GM10248 (cell line): ENCODE measurements at regions not wholly inside any gene's neighbourhood (a gene's known extent, or its start where the extent isn't known, plus 50 kb on each side); places are given as distances from the start of the nearest gene placed in this dataset.
"Not testable (repeated sequence)": the region's sequence is repeated elsewhere in the genome, so short reads cannot be mapped to it uniquely, and the experiment has no call there.

Experiments
- CTCF ChIA-PET: fragments of 300-600 bp; sonication (Branson Sonifier 250); formaldehyde crosslinking; extraction: SDS; loops from one replicate; lab custom pipeline; 2021; ENCODE audit warnings: antibody characterized with exemption; lab: Yijun Ruan, JAX
- POLR2A ChIA-PET: fragments of 350-650 bp; sonication (Branson Sonifier 250); formaldehyde crosslinking; extraction: SDS; loops from one replicate; lab custom pipeline; 2020; ENCODE audit warnings: antibody characterized with exemption; lab: Yijun Ruan, JAX
- DNase-seq: peaks from one replicate; pipeline ENCODE4 v3.0.0; 2012; ENCODE audit errors: extremely low spot score
- CTCF ChIP-seq: IDR thresholded peaks from 2 replicates; pipeline ENCODE4 v1.5.1; 2012; ENCODE audit warnings: mild to moderate bottlenecking, low read depth; ENCODE audit errors: extremely low read depth, missing control alignments, control extremely low read depth

DNA sequence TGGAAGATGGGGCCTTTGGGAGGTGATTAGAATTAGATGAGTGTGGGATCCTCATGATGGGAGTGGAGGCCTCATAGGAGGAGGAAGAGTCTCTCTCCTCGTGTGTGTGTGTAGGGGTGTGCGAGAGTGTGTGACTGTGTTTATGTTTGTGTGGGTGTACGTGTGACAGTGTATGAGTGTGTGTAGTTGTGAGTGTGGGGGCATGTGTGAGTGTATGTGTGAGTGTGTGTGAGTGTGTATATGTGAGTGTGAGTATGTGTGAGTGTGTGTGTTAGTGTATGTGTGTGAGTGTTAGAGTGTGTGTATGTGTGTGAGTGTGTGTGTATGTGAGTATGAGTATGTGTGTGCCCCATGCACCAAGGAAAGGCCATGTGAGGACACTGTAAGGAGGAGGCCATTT, 68.2 kb upstream of the SMIM15 start:
- POLR2A ChIA-PET, result no interaction called here
- CTCF ChIA-PET, result interaction anchor here (1.5 kb wide), 1 partner anchor 14 kb away, joined by 3 read pairs; no protein-coding TSS in a partner anchor
- no peak for DNase-seq
- no peak for TF ChIP-seq CTCF

- DNase-seq, result no peak
- no peak for TF ChIP-seq CTCF
- POLR2A ChIA-PET, result no interaction called here
- CTCF ChIA-PET, result interaction anchor here (1.5 kb wide), 1 partner anchor 15 kb away, joined by 3 read pairs; no protein-coding TSS in a partner anchor
Observed at GRCh38 chr5:61231813-61232212, 69.5 kb upstream of the SMIM15 start.

DNA sequence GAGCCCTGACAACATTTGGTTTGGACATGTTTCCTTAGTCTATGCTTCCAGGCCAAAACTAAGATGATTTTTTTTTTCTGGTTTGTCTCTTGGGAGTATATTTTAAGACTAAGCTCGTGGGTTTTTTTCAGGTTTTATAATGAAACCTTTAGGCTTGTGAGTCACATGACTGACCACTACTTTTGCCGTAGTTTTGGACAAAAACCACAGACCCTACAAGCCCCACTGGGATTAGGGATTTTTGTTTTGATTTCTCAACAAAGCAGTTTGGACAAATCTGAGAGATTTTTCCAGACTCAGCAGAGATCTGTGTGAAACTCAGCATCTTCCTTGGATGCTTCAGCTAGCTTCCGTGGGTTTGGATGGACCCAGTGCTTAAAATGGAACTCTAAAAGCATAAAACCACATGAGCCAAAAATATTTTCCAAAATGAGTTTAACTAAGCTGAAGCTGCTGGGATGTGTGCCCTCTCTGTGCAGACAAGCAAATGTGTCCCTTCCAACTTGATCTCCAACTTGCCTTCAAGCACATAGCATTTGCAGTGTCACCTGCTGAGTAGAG, 70.3 kb upstream of the SMIM15 start:
- CTCF ChIA-PET, result no interaction called here
- POLR2A ChIA-PET, result no interaction called here
- no peak for DNase-seq
- no peak for TF ChIP-seq CTCF

DNA sequence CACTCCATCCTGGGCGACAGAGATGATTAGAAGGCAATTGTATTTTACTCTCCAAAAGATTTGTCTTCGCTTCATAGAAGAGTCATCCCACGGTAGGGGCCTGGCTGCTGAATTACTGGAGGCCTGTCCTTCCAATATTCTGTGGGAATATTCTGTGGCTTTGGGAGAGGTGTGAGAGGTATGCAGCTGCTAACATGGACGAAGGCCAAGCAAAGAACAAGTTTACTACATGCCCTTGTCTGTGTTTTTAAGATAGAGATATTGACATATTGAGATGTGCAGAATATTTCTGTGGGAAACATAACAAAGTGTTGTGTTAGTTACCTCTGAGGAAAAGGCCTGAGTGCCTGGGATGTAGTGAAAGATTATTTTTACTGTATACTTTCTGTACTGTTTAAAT, 71.8 kb upstream of the SMIM15 start:
- ChIA-PET CTCF (no interaction called here), POLR2A (no interaction called here)
- TF ChIP-seq CTCF, result no peak

DNA sequence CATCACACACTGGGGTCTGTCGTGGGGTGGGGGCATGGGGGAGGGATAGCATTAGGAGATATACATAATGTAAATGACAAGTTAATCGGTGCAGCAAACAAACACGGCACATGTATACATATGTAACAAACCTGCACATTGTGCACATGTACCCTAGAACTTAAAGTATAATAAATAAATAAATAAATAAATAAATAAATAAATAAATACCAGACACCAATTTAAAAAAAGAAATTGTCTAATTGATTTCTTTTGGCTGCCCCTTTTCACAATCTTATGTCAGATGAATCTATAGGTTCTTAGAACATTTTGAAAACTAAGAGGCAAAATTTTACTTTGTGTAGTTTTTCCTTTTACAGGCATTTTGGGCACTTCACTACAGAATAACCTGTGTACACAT, 74.4 kb upstream of the SMIM15 start:
- POLR2A ChIA-PET, CTCF ChIA-PET, DNase-seq: not testable (repeated sequence)

More for the DNA sequence above, 71.8 kb upstream of the SMIM15 start:
- DNase-seq, result no peak

DNA sequence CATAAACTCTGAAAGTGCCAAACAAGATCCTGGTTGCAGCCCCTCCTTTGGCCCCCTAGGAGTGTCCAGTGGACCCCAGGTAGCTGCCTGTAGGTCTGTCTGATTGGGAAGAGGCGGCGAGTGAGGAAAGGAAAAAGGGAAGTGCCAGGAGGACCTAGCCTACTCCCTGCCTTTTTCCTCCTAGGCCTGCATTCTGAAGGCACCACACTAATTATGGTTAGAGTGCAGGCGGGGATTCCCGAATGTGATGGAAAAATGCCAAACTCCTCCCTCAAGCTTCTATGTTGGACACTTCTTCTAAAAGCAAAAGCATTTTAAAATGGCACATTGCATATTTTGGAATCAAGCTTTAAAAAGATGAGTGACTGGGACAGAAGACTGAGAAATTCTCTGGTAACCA, 83.2 kb upstream of the SMIM15 start:
- no peak for TF ChIP-seq CTCF
- CTCF ChIA-PET, result interaction anchor here (1.1 to 1.2 kb wide), 2 partner anchors 8 to 58 kb away, joined by 4 read pairs; no protein-coding TSS in a partner anchor
- DNase-seq, result no peak
- POLR2A ChIA-PET, result no interaction called here

DNA sequence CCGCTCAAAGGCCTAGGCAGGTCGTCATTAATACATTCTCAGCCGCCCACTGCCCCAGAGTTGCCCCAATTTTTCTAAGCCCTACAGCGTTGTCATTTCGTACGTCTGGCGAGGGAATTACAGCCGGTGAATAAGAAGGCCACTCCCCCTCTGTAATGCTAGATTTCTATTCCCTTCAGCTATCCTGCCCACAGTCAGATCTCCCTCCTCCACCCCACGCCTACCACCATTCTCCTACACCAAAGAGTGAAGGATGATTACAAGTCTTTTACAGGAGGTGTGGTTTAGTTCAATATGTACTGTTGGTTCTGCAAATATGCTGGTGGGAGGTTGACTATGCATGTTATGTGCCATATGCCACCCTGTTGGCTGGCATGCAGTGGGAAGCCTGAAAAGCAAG, 83.7 kb upstream of the SMIM15 start:
- no peak for TF ChIP-seq CTCF
- CTCF ChIA-PET, result interaction anchor here (1.1 to 1.2 kb wide), 2 partner anchors 8 to 57 kb away, joined by 4 read pairs; no protein-coding TSS in a partner anchor
- DNase-seq, result no peak
- POLR2A ChIA-PET, result no interaction called here
